Stomach smooth muscle (tissue), 2 donors: ENCODE measurements at regions not wholly inside any gene's neighbourhood (a gene's known extent, or its start where the extent isn't known, plus 50 kb on each side); places are given as distances from the start of the nearest gene placed in this dataset.

Experiments used
- H3K27ac ChIP-seq: one replicate; pipeline ENCODE4 v1.7.0; 2013; ENCODE audit warnings: mild to moderate bottlenecking, low read length, inconsistent platforms
- H3K27me3 ChIP-seq, 2 donors: one replicate each; pipeline ENCODE4 v1.7.0; 2013; ENCODE audit warnings: low read length in 2 of 2; ENCODE audit not compliant: insufficient read depth in 2 of 2, control insufficient read depth in 1 of 2
- H3K36me3 ChIP-seq, 2 donors: one replicate each; pipeline ENCODE4 v1.7.0; 2013; ENCODE audit warnings: low read length in 2 of 2; ENCODE audit not compliant: control insufficient read depth in 2 of 2, insufficient read depth in 2 of 2
- H3K4me1 ChIP-seq: one replicate; pipeline ENCODE4 v1.7.0; 2013; ENCODE audit warnings: low read length; ENCODE audit not compliant: control insufficient read depth, insufficient read depth
- H3K4me3 ChIP-seq, 2 donors: one replicate each; pipeline ENCODE4 v1.7.0; 2013; ENCODE audit warnings: low read length in 2 of 2
- H3K9ac ChIP-seq, 2 donors: one replicate each; pipeline ENCODE4 v1.7.0; 2013; ENCODE audit warnings: low read length in 2 of 2, mild to moderate bottlenecking in 1 of 2
- H3K9me3 ChIP-seq, 2 donors: one replicate each; pipeline ENCODE4 v1.7.0; 2013; ENCODE audit warnings: low read length in 2 of 2; ENCODE audit not compliant: control insufficient read depth in 2 of 2
- donor health status: healthy.
- donor health status: Pancreatic carcinoma.

DNA sequence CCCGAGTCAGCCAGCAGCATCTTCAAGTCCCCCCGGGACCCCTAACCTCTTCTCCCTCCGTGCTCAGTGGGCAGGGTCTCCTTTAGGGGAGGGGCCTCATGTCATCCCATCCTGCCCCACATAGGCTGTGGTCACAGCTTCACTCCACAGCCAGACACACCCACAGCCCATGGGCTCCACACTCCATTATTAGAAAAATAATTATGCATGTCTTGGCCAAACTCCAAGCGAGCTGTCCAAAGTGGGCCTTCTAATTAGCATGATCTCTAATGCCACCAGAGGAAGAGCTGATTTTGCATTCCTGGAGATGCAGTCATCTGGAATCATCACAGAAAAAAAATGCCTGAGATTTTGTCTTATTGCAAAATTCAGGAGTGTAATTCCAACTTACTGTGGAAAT lies 418.2 kb downstream of the IRX2 start:
- no peaks in the 10 kb centered on the region for H3K4me1 ChIP-seq
- H3K36me3 ChIP-seq, result no peaks in the 10 kb centered on the region
- H3K27me3 ChIP-seq, result peaks cover 0 to 2% of the 10 kb centered on the region in 2 donors
- peaks cover 0 to 6% of the 10 kb centered on the region in 2 donors for H3K9me3 ChIP-seq
- no peak overlapping the region for H3K4me3 ChIP-seq
- H3K9ac ChIP-seq, result no peak overlapping the region
- no peak overlapping the region for H3K27ac ChIP-seq

- Histone ChIP-seq H3K27me3 (peaks cover 0 to 2% of the 10 kb centered on the region in 2 donors), H3K4me3 (no peak overlapping the region), H3K27ac (no peak overlapping the region), H3K4me1 (no peaks in the 10 kb centered on the region), H3K9ac (no peak overlapping the region), H3K9me3 (peaks cover 0 to 6% of the 10 kb centered on the region in 2 donors), H3K36me3 (no peaks in the 10 kb centered on the region)
These were observed 419.0 kb downstream of the IRX2 start for GRCh38 chr5:2332521-2332920.

- H3K9ac ChIP-seq, result no peak overlapping the region
- no peaks in the 10 kb centered on the region for H3K9me3 ChIP-seq
- H3K4me3 ChIP-seq, result no peak overlapping the region
- H3K4me1 ChIP-seq, result no peaks in the 10 kb centered on the region
- no peak overlapping the region for H3K27ac ChIP-seq
- no peaks in the 10 kb centered on the region for H3K27me3 ChIP-seq
- no peaks in the 10 kb centered on the region for H3K36me3 ChIP-seq
These were observed 420.9 kb downstream of the IRX2 start for GRCh38 chr5:2330325-2331130.

- H3K9me3 ChIP-seq, result no peaks in the 10 kb centered on the region
- H3K9ac ChIP-seq, result no peak overlapping the region
- H3K4me1 ChIP-seq, result no peaks in the 10 kb centered on the region
- no peaks in the 10 kb centered on the region for H3K36me3 ChIP-seq
- no peak overlapping the region for H3K27ac ChIP-seq
- no peak overlapping the region for H3K4me3 ChIP-seq
- H3K27me3 ChIP-seq, result peaks cover 0 to 1% of the 10 kb centered on the region in 2 donors
These were observed 421.7 kb downstream of the IRX2 start for GRCh38 chr5:2329741-2330140.

GRCh38 chr5:2326601-2327000 lies 424.9 kb downstream of the IRX2 start:
- Histone ChIP-seq H3K4me1 (no peaks in the 10 kb centered on the region), H3K27ac (no peak overlapping the region), H3K27me3 (peaks cover 0 to 4% of the 10 kb centered on the region in 2 donors)

GRCh38 chr5:2324788-2325187 lies 426.7 kb downstream of the IRX2 start:
- Histone ChIP-seq H3K36me3 (no peaks in the 10 kb centered on the region), H3K4me3 (no peak overlapping the region), H3K4me1 (no peaks in the 10 kb centered on the region), H3K27ac (no peak overlapping the region), H3K9ac (no peak overlapping the region), H3K27me3 (peaks cover 0 to 4% of the 10 kb centered on the region in 2 donors), H3K9me3 (no peaks in the 10 kb centered on the region)

More at GRCh38 chr5:2326601-2327000, 424.9 kb downstream of the IRX2 start:
- Histone ChIP-seq H3K4me3 (no peak overlapping the region), H3K36me3 (no peaks in the 10 kb centered on the region), H3K9me3 (no peaks in the 10 kb centered on the region), H3K9ac (no peak overlapping the region)

DNA sequence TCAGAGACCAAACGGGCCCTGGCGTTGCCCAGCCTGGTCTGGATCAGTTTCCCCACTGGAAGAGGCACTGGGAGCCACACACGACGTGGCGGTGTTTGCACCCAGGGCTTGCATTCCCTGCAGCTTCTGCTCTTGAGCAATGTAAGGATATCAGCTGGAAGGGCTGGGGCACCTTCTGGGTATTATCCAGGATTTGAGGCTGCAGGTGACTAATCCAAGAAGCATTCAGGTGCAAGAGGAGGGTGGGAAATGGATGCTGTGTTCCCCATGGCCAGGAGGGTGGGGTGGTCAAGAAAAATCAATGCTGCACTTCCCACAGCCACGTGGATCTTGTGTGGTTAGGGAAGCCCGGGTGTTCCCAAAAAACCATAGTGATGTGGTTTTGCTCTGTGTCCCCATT lies 430.9 kb downstream of the IRX2 start:
- Histone ChIP-seq H3K36me3 (no peaks in the 10 kb centered on the region), H3K9me3 (peaks cover 0 to 2% of the 10 kb centered on the region in 2 donors), H3K27ac (no peak overlapping the region), H3K4me1 (no peaks in the 10 kb centered on the region), H3K4me3 (no peak overlapping the region), H3K9ac (no peak overlapping the region), H3K27me3 (peaks cover 0 to 4% of the 10 kb centered on the region in 2 donors)

GRCh38 chr5:2317540-2317939 lies 433.9 kb downstream of the IRX2 start:
- H3K9me3 ChIP-seq, result peaks cover 0 to 7% of the 10 kb centered on the region in 2 donors
- no peaks in the 10 kb centered on the region for H3K36me3 ChIP-seq
- no peaks in the 10 kb centered on the region for H3K4me1 ChIP-seq
- H3K27me3 ChIP-seq, result no peaks in the 10 kb centered on the region
- H3K9ac ChIP-seq, result no peak overlapping the region
- no peak overlapping the region for H3K4me3 ChIP-seq
- H3K27ac ChIP-seq, result no peak overlapping the region

DNA sequence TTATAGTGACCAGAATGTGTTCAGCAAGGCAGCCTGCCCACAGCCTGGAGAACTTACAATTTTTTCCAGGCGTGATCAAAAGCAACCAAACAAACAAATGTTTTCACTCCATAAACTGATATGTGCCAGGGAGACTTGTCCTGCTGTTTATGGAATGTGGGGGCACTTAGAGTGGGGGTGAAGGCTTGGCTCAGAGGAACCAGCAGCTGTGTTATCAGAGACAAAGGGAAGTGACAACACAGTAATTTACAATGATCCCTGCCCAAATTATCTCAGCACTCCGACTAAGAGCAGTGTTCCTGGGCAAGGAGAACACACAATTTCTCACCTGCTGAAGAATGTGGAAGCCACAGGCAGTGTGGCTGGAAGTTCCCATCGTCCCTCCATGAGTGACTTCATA lies 429.1 kb upstream of the IRX4 start:
- H3K36me3 ChIP-seq, result no peaks in the 10 kb centered on the region
- H3K27ac ChIP-seq, result no peak overlapping the region
- H3K9ac ChIP-seq, result no peak overlapping the region
- no peaks in the 10 kb centered on the region for H3K4me1 ChIP-seq
- H3K27me3 ChIP-seq, result no peaks in the 10 kb centered on the region
- H3K4me3 ChIP-seq, result no peak overlapping the region
- H3K9me3 ChIP-seq, result peaks cover 0 to 7% of the 10 kb centered on the region in 2 donors

DNA sequence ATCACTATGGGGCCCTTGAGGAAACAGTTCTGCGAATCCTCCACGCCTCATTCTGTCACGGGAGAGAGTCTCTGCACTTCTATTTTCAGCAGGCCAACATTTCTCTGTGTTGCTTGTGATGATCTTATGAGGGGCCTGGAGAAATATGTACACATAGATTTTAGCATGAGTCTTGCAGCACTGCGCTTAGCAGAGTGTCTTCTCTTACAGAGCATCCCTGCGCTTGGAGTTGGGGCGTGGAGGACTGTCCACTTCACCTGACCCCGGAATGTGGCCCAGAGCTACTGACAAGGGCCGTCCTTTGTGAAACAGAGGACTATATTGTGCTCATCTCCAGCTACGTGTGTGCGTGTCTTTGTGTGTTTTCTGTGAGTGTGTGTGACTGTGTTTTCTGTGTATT lies 428.2 kb upstream of the IRX4 start:
- H3K9me3 ChIP-seq, result peaks cover 0 to 7% of the 10 kb centered on the region in 2 donors
- no peak overlapping the region for H3K9ac ChIP-seq
- no peaks in the 10 kb centered on the region for H3K4me1 ChIP-seq
- no peaks in the 10 kb centered on the region for H3K36me3 ChIP-seq
- no peaks in the 10 kb centered on the region for H3K27me3 ChIP-seq
- H3K4me3 ChIP-seq, result no peak overlapping the region
- no peak overlapping the region for H3K27ac ChIP-seq

DNA sequence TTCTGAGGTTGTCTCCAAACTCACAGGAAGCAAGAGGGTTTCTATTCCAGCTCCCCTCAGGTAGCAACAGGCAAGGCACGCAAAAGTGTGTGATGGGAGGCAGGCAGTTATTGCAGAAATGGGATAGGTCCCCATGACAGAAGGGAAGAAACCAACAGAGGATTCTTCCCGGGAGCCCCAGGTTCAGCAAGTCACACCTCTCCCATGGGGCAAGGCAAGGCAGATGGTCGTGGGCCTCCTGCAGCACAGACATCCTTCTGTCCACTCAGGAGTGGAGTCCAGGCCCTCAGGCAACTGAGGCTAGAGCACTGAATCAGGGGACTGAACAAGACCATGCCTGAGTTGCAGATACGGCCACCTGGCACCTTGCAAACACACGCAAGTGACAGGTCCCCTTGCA lies 424.9 kb upstream of the IRX4 start:
- no peaks in the 10 kb centered on the region for H3K36me3 ChIP-seq
- no peaks in the 10 kb centered on the region for H3K4me1 ChIP-seq
- no peak overlapping the region for H3K4me3 ChIP-seq
- H3K9me3 ChIP-seq, result no peaks in the 10 kb centered on the region
- H3K27ac ChIP-seq, result no peak overlapping the region
- H3K27me3 ChIP-seq, result no peaks in the 10 kb centered on the region
- H3K9ac ChIP-seq, result no peak overlapping the region
